WTC11 (cell line): ENCODE measurements at regions not wholly inside any gene's neighbourhood (a gene's known extent, or its start where the extent isn't known, plus 50 kb on each side); places are given as distances from the start of the nearest gene placed in this dataset.

ENCODE experiments used
- ATAC-seq: fragments of 200-7000 bp; cut with Tn5 transposase; 2 replicates; pipeline ENCODE4 v1.10.0; 2021; ENCODE audit warnings: mild to moderate bottlenecking, moderate library complexity
- CTCF ChIA-PET: fragments of 300-600 bp; sonication (Branson Sonifier 250); formaldehyde crosslinking; loops from one replicate; lab custom pipeline; 2021; ENCODE audit warnings: antibody characterized with exemption; lab: Charles Lee
- POLR2A ChIA-PET: fragments of 350-600 bp; sonication (Branson Sonifier 250); formaldehyde crosslinking; loops from one replicate; lab custom pipeline; 2021; ENCODE audit warnings: antibody characterized with exemption; lab: Charles Lee
- DNase-seq: peaks from one replicate; pipeline ENCODE4 v3.0.0; 2021; ENCODE audit warnings: low spot score
- H3K27ac Mint-ChIP-seq: 2 replicates; pipeline ENCODE4 v1.8.0; 2021; ENCODE audit warnings: mixed read lengths
- H3K27me3 Mint-ChIP-seq: 2 replicates; pipeline ENCODE4 v1.8.0; 2021; ENCODE audit warnings: low read depth, mild to moderate bottlenecking, moderate library complexity, mixed read lengths
- H3K36me3 Mint-ChIP-seq: 2 replicates; pipeline ENCODE4 v1.8.0; 2021; ENCODE audit warnings: mixed read lengths
- H3K4me1 Mint-ChIP-seq: 2 replicates; pipeline ENCODE4 v1.8.0; 2022; ENCODE audit warnings: mixed read lengths
- H3K4me3 Mint-ChIP-seq: 2 replicates; pipeline ENCODE4 v1.8.0; 2021; ENCODE audit warnings: mild to moderate bottlenecking, moderate library complexity, mixed read lengths
- H3K9me3 Mint-ChIP-seq: 2 replicates; pipeline ENCODE4 v1.8.0; 2021; ENCODE audit warnings: mixed read lengths
- ARID4B ChIP-seq: sonication (generic); formaldehyde crosslinking; IDR thresholded peaks from 2 replicates; pipeline ENCODE4 v1.8.0; 2023; ENCODE audit warnings: missing genetic modification reagents, mild to moderate bottlenecking, borderline replicate concordance
- ATF3 ChIP-seq: sonication (generic); formaldehyde crosslinking; conservative IDR thresholded peaks from 2 replicates; pipeline ENCODE4 v1.8.1; 2022; ENCODE audit warnings: mild to moderate bottlenecking, missing genetic modification reagents
- CDX4 ChIP-seq: fragments of 250-450 bp; sonication (Bioruptor Pico); IDR thresholded peaks from 2 replicates; pipeline ENCODE4 v1.9.0; 2021; ENCODE audit warnings: moderate library complexity, mild to moderate bottlenecking, inconsistent platforms, borderline replicate concordance
- EMX1 ChIP-seq: fragments of 250-450 bp; sonication (Bioruptor Pico); IDR thresholded peaks from 2 replicates; pipeline ENCODE4 v1.8.0; 2021; ENCODE audit warnings: mild to moderate bottlenecking
- IRF2 ChIP-seq: sonication (generic); formaldehyde crosslinking; IDR thresholded peaks from 2 replicates; pipeline ENCODE4 v1.8.0; 2022; ENCODE audit warnings: low read depth, missing genetic modification reagents, borderline replicate concordance
- MAX ChIP-seq: sonication (generic); formaldehyde crosslinking; IDR thresholded peaks from 2 replicates; pipeline ENCODE4 v1.8.0; 2022; ENCODE audit warnings: mild to moderate bottlenecking, missing genetic modification reagents
- MLX ChIP-seq: sonication (generic); formaldehyde crosslinking; IDR thresholded peaks from 2 replicates; pipeline ENCODE4 v1.8.1; 2023; ENCODE audit warnings: mild to moderate bottlenecking, missing genetic modification reagents, moderate library complexity
- OVOL2 ChIP-seq: fragments of 250-450 bp; sonication (Bioruptor Pico); IDR thresholded peaks from 2 replicates; pipeline ENCODE4 v1.9.0; 2021; ENCODE audit warnings: mild to moderate bottlenecking, borderline replicate concordance
- SMAD4 ChIP-seq: sonication (generic); formaldehyde crosslinking; IDR thresholded peaks from 2 replicates; pipeline ENCODE4 v1.8.0; 2022; ENCODE audit warnings: mild to moderate bottlenecking, missing genetic modification reagents
- SP1 ChIP-seq: sonication (generic); formaldehyde crosslinking; conservative IDR thresholded peaks from 2 replicates; pipeline ENCODE4 v1.8.1; 2022; ENCODE audit warnings: missing genetic modification reagents
- TP53 ChIP-seq: sonication (generic); formaldehyde crosslinking; IDR thresholded peaks from 2 replicates; pipeline ENCODE4 v1.8.1; 2023; ENCODE audit warnings: mild to moderate bottlenecking, missing genetic modification reagents
- ZBTB21 ChIP-seq: sonication (generic); formaldehyde crosslinking; IDR thresholded peaks from 2 replicates; pipeline ENCODE4 v1.8.1; 2023; ENCODE audit warnings: mild to moderate bottlenecking, missing genetic modification reagents, borderline replicate concordance
- ZNF121 ChIP-seq: sonication (generic); formaldehyde crosslinking; IDR thresholded peaks from 2 replicates; pipeline ENCODE4 v1.8.0; 2023; ENCODE audit warnings: missing genetic modification reagents
- ZNF219 ChIP-seq: sonication (generic); formaldehyde crosslinking; IDR thresholded peaks from 2 replicates; pipeline ENCODE4 v1.8.0; 2023; ENCODE audit warnings: missing genetic modification reagents, mild to moderate bottlenecking, borderline replicate concordance
- ZNF232 ChIP-seq: sonication (generic); formaldehyde crosslinking; IDR thresholded peaks from 2 replicates; pipeline ENCODE4 v1.8.0; 2022; ENCODE audit warnings: mild to moderate bottlenecking, missing genetic modification reagents
- ZNF423 ChIP-seq: fragments of 250-450 bp; sonication (Bioruptor Pico); IDR thresholded peaks from 2 replicates; pipeline ENCODE4 v2.1.2; 2022; ENCODE audit warnings: mild to moderate bottlenecking, moderate library complexity
- ZNF671 ChIP-seq: fragments of 250-450 bp; sonication (Bioruptor Pico); IDR thresholded peaks from 2 replicates; pipeline ENCODE4 v1.8.0; 2021; ENCODE audit warnings: mild to moderate bottlenecking
- TF ChIP-seq, protein P1 (sequence below): fragments of 250-450 bp; sonication (Bioruptor Pico); IDR thresholded peaks from 2 replicates; pipeline ENCODE4 v1.8.0; 2021; ENCODE audit warnings: mild to moderate bottlenecking
- TF ChIP-seq, protein P2 (sequence below): sonication (generic); formaldehyde crosslinking; IDR thresholded peaks from 2 replicates; pipeline ENCODE4 v1.8.1; 2023; ENCODE audit warnings: mild to moderate bottlenecking, missing genetic modification reagents, moderate library complexity
- TF ChIP-seq, protein P3 (sequence below): fragments of 250-450 bp; sonication (Bioruptor Pico); IDR thresholded peaks from 2 replicates; pipeline ENCODE4 v1.9.0; 2021; ENCODE audit warnings: mild to moderate bottlenecking
- TF ChIP-seq, protein P4 (sequence below): fragments of 250-450 bp; sonication (Bioruptor Pico); conservative IDR thresholded peaks from 2 replicates; pipeline ENCODE4 v1.9.0; 2021; ENCODE audit warnings: mild to moderate bottlenecking

DNA sequence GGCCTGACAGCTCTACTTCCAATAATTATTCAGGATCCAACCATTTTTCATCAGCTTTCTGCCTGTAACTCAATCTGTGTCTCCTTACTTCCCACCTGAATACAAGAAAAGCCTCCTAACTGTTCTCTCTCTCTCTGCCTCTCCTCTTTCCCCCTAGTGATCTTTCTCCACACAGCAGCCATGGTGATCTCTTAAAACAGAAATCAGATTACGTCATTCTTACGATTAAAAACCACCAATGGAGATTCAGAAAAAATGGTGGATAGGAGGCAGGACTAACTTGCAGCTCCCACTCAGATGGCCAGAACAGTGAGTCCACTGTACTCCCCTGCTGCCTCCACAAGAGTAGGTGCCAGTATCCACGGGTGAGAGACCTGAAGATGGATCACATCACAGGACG, 431.7 kb downstream of the MBD2 start:
- POLR2A ChIA-PET, result no interaction called here
- Mint-ChIP-seq H3K4me1 (no peaks in the 10 kb centered on the region), H3K4me3 (no peak overlapping the region), H3K9me3 (no peaks in the 10 kb centered on the region), H3K27me3 (no peaks in the 10 kb centered on the region), H3K36me3 (no peaks in the 10 kb centered on the region), H3K27ac (no peak overlapping the region)
- DNase-seq, result no peak
- CTCF ChIA-PET, result no interaction called here
- ATAC-seq, result no peak
- TF ChIP-seq ATF3 (no peak), SP1 (CRISPR knock-in tag) (no peak), MAX (no peak), CDX4 (CRISPR knock-in tag) (no peak)
- TF ChIP-seq, protein P1, sequence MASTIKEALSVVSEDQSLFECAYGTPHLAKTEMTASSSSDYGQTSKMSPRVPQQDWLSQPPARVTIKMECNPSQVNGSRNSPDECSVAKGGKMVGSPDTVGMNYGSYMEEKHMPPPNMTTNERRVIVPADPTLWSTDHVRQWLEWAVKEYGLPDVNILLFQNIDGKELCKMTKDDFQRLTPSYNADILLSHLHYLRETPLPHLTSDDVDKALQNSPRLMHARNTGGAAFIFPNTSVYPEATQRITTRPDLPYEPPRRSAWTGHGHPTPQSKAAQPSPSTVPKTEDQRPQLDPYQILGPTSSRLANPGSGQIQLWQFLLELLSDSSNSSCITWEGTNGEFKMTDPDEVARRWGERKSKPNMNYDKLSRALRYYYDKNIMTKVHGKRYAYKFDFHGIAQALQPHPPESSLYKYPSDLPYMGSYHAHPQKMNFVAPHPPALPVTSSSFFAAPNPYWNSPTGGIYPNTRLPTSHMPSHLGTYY (CRISPR knock-in tag), result no peak
- TF ChIP-seq, protein P2, sequence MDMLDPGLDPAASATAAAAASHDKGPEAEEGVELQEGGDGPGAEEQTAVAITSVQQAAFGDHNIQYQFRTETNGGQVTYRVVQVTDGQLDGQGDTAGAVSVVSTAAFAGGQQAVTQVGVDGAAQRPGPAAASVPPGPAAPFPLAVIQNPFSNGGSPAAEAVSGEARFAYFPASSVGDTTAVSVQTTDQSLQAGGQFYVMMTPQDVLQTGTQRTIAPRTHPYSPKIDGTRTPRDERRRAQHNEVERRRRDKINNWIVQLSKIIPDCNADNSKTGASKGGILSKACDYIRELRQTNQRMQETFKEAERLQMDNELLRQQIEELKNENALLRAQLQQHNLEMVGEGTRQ (CRISPR knock-in tag), result no peak

- ChIA-PET POLR2A (no interaction called here), CTCF (no interaction called here)
- no peak for ATAC-seq
- no peak overlapping the region for H3K27ac Mint-ChIP-seq
- H3K9me3 Mint-ChIP-seq, result no peaks in the 10 kb centered on the region
- DNase-seq, result no peak
- H3K4me1 Mint-ChIP-seq, result no peaks in the 10 kb centered on the region
- no peak overlapping the region for H3K4me3 Mint-ChIP-seq
- no peaks in the 10 kb centered on the region for H3K27me3 Mint-ChIP-seq
- no peak for TF ChIP-seq SMAD4 (CRISPR knock-in tag)
- no peaks in the 10 kb centered on the region for H3K36me3 Mint-ChIP-seq
Observed at GRCh38 chr18:53790786-53791185, 433.7 kb downstream of the MBD2 start.

- Mint-ChIP-seq H3K27me3 (no peaks in the 10 kb centered on the region), H3K4me1 (no peaks in the 10 kb centered on the region), H3K27ac (no peak overlapping the region), H3K4me3 (no peak overlapping the region), H3K9me3 (no peaks in the 10 kb centered on the region), H3K36me3 (no peaks in the 10 kb centered on the region)
- ChIA-PET POLR2A (no interaction called here), CTCF (interaction anchor here (1.4 kb wide), 1 partner anchor 90 kb away, joined by 3 read pairs; no protein-coding TSS in a partner anchor)
- DNase-seq (no peak), ATAC-seq (no peak)
- TF ChIP-seq MLX (CRISPR knock-in tag) (no peak), ZBTB21 (CRISPR knock-in tag) (no peak), IRF2 (CRISPR knock-in tag) (no peak), ZNF219 (CRISPR knock-in tag) (no peak), TP53 (CRISPR knock-in tag) (no peak), EMX1 (CRISPR knock-in tag) (no peak), ZNF121 (CRISPR knock-in tag) (no peak), ZNF671 (no peak), ZNF423 (CRISPR knock-in tag) (no peak), ARID4B (CRISPR knock-in tag) (no peak), OVOL2 (CRISPR knock-in tag) (no peak), ZNF232 (CRISPR knock-in tag) (no peak)
- TF ChIP-seq, protein P3, sequence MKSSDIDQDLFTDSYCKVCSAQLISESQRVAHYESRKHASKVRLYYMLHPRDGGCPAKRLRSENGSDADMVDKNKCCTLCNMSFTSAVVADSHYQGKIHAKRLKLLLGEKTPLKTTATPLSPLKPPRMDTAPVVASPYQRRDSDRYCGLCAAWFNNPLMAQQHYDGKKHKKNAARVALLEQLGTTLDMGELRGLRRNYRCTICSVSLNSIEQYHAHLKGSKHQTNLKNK (CRISPR knock-in tag), result no peak
- TF ChIP-seq, protein P4, sequence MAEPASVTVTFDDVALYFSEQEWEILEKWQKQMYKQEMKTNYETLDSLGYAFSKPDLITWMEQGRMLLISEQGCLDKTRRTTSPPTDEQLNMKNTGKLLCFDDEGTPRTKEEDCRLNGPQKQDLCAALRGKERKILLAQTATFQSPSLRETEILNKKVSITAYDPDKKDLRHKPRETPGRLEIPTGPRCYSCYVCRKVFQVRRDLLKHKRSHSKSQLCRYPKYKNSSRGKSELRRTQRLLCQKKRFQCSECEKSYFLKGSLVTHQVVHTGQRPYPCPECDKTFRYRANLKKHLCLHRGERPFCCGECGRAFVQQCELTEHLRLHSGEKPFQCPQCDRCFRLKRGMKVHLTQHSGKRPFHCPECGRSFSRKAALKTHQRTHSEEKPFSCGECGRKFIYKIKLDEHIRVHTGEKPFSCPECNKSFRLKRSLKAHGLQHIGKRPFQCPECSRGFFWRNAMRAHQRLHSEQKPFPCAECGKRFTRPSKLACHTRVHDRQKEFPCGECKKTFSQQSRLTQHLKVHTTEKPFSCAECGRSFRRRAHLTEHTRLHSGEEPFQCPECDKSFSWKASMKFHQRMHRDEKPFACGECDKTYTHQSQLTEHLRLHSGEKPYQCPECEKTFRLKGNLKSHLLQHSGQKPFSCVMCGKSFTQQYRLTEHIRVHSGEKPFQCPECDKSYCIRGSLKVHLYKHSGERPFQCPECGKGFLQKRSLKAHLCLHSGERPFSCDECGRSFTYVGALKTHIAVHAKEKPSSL, result no peak
Observed at GRCh38 chr18:53789376-53790247, 434.9 kb downstream of the MBD2 start.
